K562 (cell line): ENCODE measurements at regions not wholly inside any gene's neighbourhood (a gene's known extent, or its start where the extent isn't known, plus 50 kb on each side); places are given as distances from the start of the nearest gene placed in this dataset.

Experiments
- ATAC-seq: fragments of 200-7000 bp; cut with Tn5 transposase; 3 replicates; pipeline ENCODE4 v1.9.1; 2020; ENCODE audit warnings: moderate library complexity
- BruUV-seq: library from RNA; stranded (reverse); fragments of 400-500 nt; replicated peaks from 2 replicates; lab custom pipeline; 2021; lab: Mats Ljungman, UMichigan
- CTCF ChIA-PET: fragments of 300-600 bp; formaldehyde crosslinking; extraction: SDS; loops from one replicate; lab custom pipeline; 2021; ENCODE audit warnings: low intra/inter-chr PET ratio; lab: Yijun Ruan, JAX
- POLR2A ChIA-PET: fragments of 300-600, 350-650 bp; sonication (Branson Sonifier 250); formaldehyde crosslinking; extraction: SDS; loops from one replicate; lab custom pipeline; 2021; ENCODE audit warnings: antibody characterized with exemption, inconsistent platforms; lab: Yijun Ruan, JAX
- DNase-seq, 4 experiments: peaks; one replicate each; pipeline versions ENCODE4 v3.0.0 to v3.0.0-alpha.2; 2011 to 2018; ENCODE audit warnings: low spot score in 3 of 4, mixed read lengths in 3 of 4; ENCODE audit errors: extremely low read depth in 1 of 4
- FAIRE-seq: peaks from 2 replicates; lab custom pipeline; 2011; peaks lifted over from hg19 to GRCh38; lab: Jason Lieb, UNC
- H2AFZ ChIP-seq: 2 replicates; pipeline ENCODE4 v1.6.0; 2011; ENCODE audit warnings: low read depth, low read length, control low read depth, inconsistent platforms
- H3K27ac ChIP-seq: fragments of 200-600 bp; 3 replicates; pipeline ENCODE4 v1.8.0; 2011; ENCODE audit warnings: low read depth, mild to moderate bottlenecking, control low read depth, inconsistent platforms, low read length, moderate library complexity, mixed read lengths; ENCODE audit errors: extremely low read depth
- H3K27me3 ChIP-seq, 2 experiments: fragments of 300-600 bp in 1 of 2; 2 replicates in 1 of 2; 3 replicates in 1 of 2; pipeline versions ENCODE4 v1.6.0 to v1.8.0; 2011; ENCODE audit warnings: inconsistent platforms in 2 of 2, low read length in 2 of 2, mild to moderate bottlenecking in 1 of 2, mixed read lengths in 1 of 2, moderate library complexity in 1 of 2; ENCODE audit not compliant: control insufficient read depth in 2 of 2, insufficient read depth in 2 of 2
- H3K36me3 ChIP-seq: fragments of 300-600 bp; 3 replicates; pipeline ENCODE4 v1.8.0; 2011; ENCODE audit warnings: mild to moderate bottlenecking, low read length, inconsistent platforms; ENCODE audit not compliant: control insufficient read depth, insufficient read depth
- H3K4me1 ChIP-seq, 2 experiments: fragments of 200-600 bp in 1 of 2; replicated peaks in 1 of 2; 2 replicates in 1 of 2; 3 replicates in 1 of 2; pipeline versions ENCODE4 v1.5.1 to v1.8.0; 2011; ENCODE audit warnings: inconsistent platforms in 2 of 2, low read length in 2 of 2, mild to moderate bottlenecking in 1 of 2, mixed read lengths in 1 of 2, moderate library complexity in 1 of 2; ENCODE audit not compliant: control insufficient read depth in 2 of 2, insufficient read depth in 2 of 2
- H3K4me2 ChIP-seq: 2 replicates; pipeline ENCODE4 v1.6.1; 2011; ENCODE audit warnings: low read length, control low read depth, inconsistent platforms, mixed read lengths; ENCODE audit not compliant: insufficient read depth
- H3K4me3 ChIP-seq: fragments of 200-600 bp; sonication (generic), shearing (Covaris generic); 2 replicates; pipeline ENCODE4 v1.5.1; 2016; ENCODE audit warnings: control low read depth, inconsistent platforms
- H3K79me2 ChIP-seq: fragments of 200-600 bp; 3 replicates; pipeline ENCODE4 v1.8.0; 2011; ENCODE audit warnings: low read length, inconsistent platforms; ENCODE audit not compliant: control insufficient read depth, insufficient read depth
- H3K9ac ChIP-seq, 2 experiments: 2 replicates each; pipeline versions ENCODE4 v1.6.0 to v1.6.1; 2011; ENCODE audit warnings: low read depth in 2 of 2, low read length in 2 of 2, control low read depth in 1 of 2, inconsistent platforms in 1 of 2, mild to moderate bottlenecking in 1 of 2, mixed read lengths in 1 of 2; ENCODE audit not compliant: insufficient read depth in 1 of 2
- H3K9me1 ChIP-seq: one replicate; pipeline ENCODE4 v1.6.0; 2011; ENCODE audit warnings: inconsistent platforms, mild to moderate bottlenecking, low read length, moderate library complexity; ENCODE audit not compliant: control insufficient read depth, insufficient read depth
- H3K9me3 ChIP-seq: replicated peaks from 2 replicates; pipeline ENCODE4 v1.5.1; 2011; ENCODE audit warnings: low read depth, low read length, inconsistent platforms; ENCODE audit not compliant: control insufficient read depth, insufficient read depth
- H4K20me1 ChIP-seq: replicated peaks from 2 replicates; pipeline ENCODE4 v1.6.1; 2011; ENCODE audit warnings: low read length, inconsistent platforms, mixed read lengths; ENCODE audit not compliant: control insufficient read depth, insufficient read depth
- MCM2 ChIP-seq: fragments of 450-650 bp; IDR thresholded peaks from 2 replicates; pipeline ENCODE4 v1.6.1; 2017; ENCODE audit warnings: low read depth, mild to moderate bottlenecking
- RAD21 ChIP-seq, 2 experiments: fragments of 250-450 bp in 1 of 2; fragments of 450-650 bp in 1 of 2; sonication (Bioruptor Pico) in 1 of 2; formaldehyde crosslinking in 1 of 2; IDR thresholded peaks in 1 of 2; conservative IDR thresholded peaks in 1 of 2; 2 replicates each; pipeline versions ENCODE4 v1.4.0 to v1.8.0; 2020 to 2022; ENCODE audit warnings: mild to moderate bottlenecking in 2 of 2, moderate library complexity in 1 of 2
- WGBS: fragments of 100-300 bp; shearing (Covaris generic); methylation state at CpG from one replicate; pipeline ENCODE4 v1.1.6; 2016; ENCODE audit warnings: low coverage, mixed read lengths; ENCODE audit not compliant: insufficient coverage; ENCODE audit errors: missing lambda C conversion rate; 5-methylcytosine and 5-hydroxymethylcytosine counted together
- in situ Hi-C: fragments of 300-500 bp; cut with MboI; formaldehyde crosslinking; loops from 4 replicates; pipeline ENCODE4 v1.15.0; 2018; ENCODE audit warnings: inconsistent platforms, mixed read lengths
- intact Hi-C: fragments of 100-400 bp; cut with micrococcal nuclease; formaldehyde crosslinking; loops from 2 replicates; pipeline ENCODE4 v1.14.2; 2022
- TF ChIP-seq, protein P1 (sequence below), 3 experiments: IDR thresholded peaks in 2 of 3; conservative IDR thresholded peaks in 1 of 3; 2 replicates each; pipeline ENCODE4 v1.5.1; 2011 to 2012; ENCODE audit warnings: low read length in 3 of 3, mild to moderate bottlenecking in 3 of 3, control low read depth in 2 of 3, improper control_type of control experiment in 1 of 3, inconsistent platforms in 1 of 3, low read depth in 1 of 3, mixed read lengths in 1 of 3, moderate library complexity in 1 of 3; ENCODE audit not compliant: insufficient read depth in 2 of 3

DNA sequence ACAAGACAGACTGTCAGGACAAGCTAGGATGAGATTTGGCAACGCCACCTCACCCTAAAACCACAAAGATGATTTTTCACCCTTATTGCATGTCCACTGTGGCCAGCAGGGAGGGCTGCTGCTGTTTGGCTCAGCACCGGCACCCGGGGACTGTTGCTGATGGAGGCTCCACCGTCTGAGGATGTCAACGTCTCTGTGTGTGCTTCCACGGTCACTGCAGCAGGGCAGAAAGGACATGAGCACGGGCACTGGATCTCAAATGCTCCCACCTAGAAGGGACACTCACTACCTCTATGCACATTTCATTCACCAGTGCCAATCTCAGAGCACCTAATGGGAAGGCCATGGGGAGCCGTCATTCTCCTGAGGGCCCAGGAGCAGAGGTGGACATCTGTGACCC, 599.6 kb downstream of the PTPRU start:
- in situ Hi-C loops = no loop called here
- FAIRE-seq (no peak), DNase-seq (peak in 1 of 4 experiments; percentile 7), ATAC-seq (peak; percentile 59)
- Histone ChIP-seq H3K27me3 (no peaks in the 10 kb centered on the region; a peak in 1 of 5 replicates), H3K9me1 (no peaks in the 10 kb centered on the region), H3K79me2 (no peaks in the 10 kb centered on the region), H3K4me3 (no peak overlapping the region), H3K9ac (no peak overlapping the region), H4K20me1 (0 out of 2 replicates have a peak, but pooled peaks cover 7% of the 10 kb centered on the region), H3K9me3 (no peaks in the 10 kb centered on the region), H3K36me3 (no peaks in the 10 kb centered on the region), H3K4me2 (no peak overlapping the region), H3K27ac (no peak overlapping the region), H2AFZ (no peak overlapping the region), H3K4me1 (no peaks in the 10 kb centered on the region)
- intact Hi-C loops = no loop called here
- ChIA-PET CTCF (interaction anchor here (1.1 kb wide), 1 partner anchor 480 kb away, joined by 3 read pairs; no protein-coding TSS in a partner anchor), POLR2A (interaction anchor here (0.7 kb wide), 1 partner anchor 12 kb away, joined by 3 read pairs; no protein-coding TSS in a partner anchor)
- 2% methylated on average over 8 of the region's 8 CpGs for WGBS
- TF ChIP-seq RAD21 (CRISPR knock-in tag; conservative IDR thresholded peaks at IDR 0.05 in 1 of 2, IDR thresholded peaks at IDR 0.05 in 1 of 2) = peak in 1 of 2 experiments; percentile 38; a peak in 1 of 4 replicates
- TF ChIP-seq MCM2 = no peak
- TF ChIP-seq, protein P1, sequence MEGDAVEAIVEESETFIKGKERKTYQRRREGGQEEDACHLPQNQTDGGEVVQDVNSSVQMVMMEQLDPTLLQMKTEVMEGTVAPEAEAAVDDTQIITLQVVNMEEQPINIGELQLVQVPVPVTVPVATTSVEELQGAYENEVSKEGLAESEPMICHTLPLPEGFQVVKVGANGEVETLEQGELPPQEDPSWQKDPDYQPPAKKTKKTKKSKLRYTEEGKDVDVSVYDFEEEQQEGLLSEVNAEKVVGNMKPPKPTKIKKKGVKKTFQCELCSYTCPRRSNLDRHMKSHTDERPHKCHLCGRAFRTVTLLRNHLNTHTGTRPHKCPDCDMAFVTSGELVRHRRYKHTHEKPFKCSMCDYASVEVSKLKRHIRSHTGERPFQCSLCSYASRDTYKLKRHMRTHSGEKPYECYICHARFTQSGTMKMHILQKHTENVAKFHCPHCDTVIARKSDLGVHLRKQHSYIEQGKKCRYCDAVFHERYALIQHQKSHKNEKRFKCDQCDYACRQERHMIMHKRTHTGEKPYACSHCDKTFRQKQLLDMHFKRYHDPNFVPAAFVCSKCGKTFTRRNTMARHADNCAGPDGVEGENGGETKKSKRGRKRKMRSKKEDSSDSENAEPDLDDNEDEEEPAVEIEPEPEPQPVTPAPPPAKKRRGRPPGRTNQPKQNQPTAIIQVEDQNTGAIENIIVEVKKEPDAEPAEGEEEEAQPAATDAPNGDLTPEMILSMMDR (IDR thresholded peaks at IDR 0.05 in 2 of 3, conservative IDR thresholded peaks at IDR 0.05 in 1 of 3; ENCODE audit: insufficient read depth in 2 of 3, low read depth in 1 of 3, low read length in 3 of 3) = peak in 2 of 3 experiments; percentile 16 to 21; a peak in 1 of 6 replicates
- BruUV-seq = no TSS peak
